CD4-positive, CD25-positive, alpha-beta regulatory T cell (primary cell): ENCODE measurements at regions not wholly inside any gene's neighbourhood (a gene's known extent, or its start where the extent isn't known, plus 50 kb on each side); places are given as distances from the start of the nearest gene placed in this dataset.

Experiments used
- ATAC-seq, 2 donors: fragments of 150-1000 bp; cut with Tn5 transposase; one replicate each; pipeline ENCODE4 v1.10.0; 2021; ENCODE audit warnings: low read depth in 2 of 2, moderate number of reproducible peaks in 2 of 2, moderate library complexity in 1 of 2
- DNase-seq, 3 donors: peaks; one replicate each; pipeline versions ENCODE4 v3.0.0 to v3.0.0-alpha.2; 2012 to 2022; ENCODE audit warnings: mixed read lengths in 1 of 3
- H3K27ac ChIP-seq: one replicate; pipeline ENCODE4 v1.7.0; 2013; ENCODE audit warnings: mild to moderate bottlenecking, low read length; ENCODE audit not compliant: insufficient read depth, poor library complexity, severe bottlenecking
- H3K27me3 ChIP-seq: one replicate; pipeline ENCODE4 v1.7.0; 2013; ENCODE audit warnings: low read length; ENCODE audit not compliant: control insufficient read depth, insufficient read depth
- H3K36me3 ChIP-seq: one replicate; pipeline ENCODE4 v1.7.0; 2013; ENCODE audit warnings: mild to moderate bottlenecking, low read length, moderate library complexity; ENCODE audit not compliant: control insufficient read depth, insufficient read depth
- H3K4me1 ChIP-seq: 2 replicates; pipeline ENCODE4 v1.7.0; 2013; ENCODE audit warnings: mild to moderate bottlenecking, low read length; ENCODE audit not compliant: insufficient read depth, control insufficient read depth, poor library complexity, severe bottlenecking
- H3K4me3 ChIP-seq: one replicate; pipeline ENCODE4 v1.7.0; 2013; ENCODE audit warnings: low read depth, mild to moderate bottlenecking, low read length, moderate library complexity
- H3K9me3 ChIP-seq, 2 experiments: 1 replicate in 1 of 2; 2 replicates in 1 of 2; pipeline ENCODE4 v1.7.0; 2013; ENCODE audit warnings: low read length in 2 of 2, mild to moderate bottlenecking in 1 of 2, moderate library complexity in 1 of 2; ENCODE audit not compliant: control insufficient read depth in 2 of 2
- H3K27ac Mint-ChIP-seq, 3 donors: one replicate each; pipeline ENCODE4 v1.8.0; 2020 to 2022; ENCODE audit warnings: mild to moderate bottlenecking in 3 of 3, mixed read lengths in 3 of 3, moderate library complexity in 2 of 3
- H3K27me3 Mint-ChIP-seq: one replicate; pipeline ENCODE4 v1.8.0; 2022; ENCODE audit warnings: mild to moderate bottlenecking, mixed read lengths
- H3K36me3 Mint-ChIP-seq: one replicate; pipeline ENCODE4 v1.8.0; 2020; ENCODE audit warnings: mixed read lengths
- H3K4me1 Mint-ChIP-seq, 4 donors: one replicate each; pipeline ENCODE4 v1.8.0; 2020 to 2022; ENCODE audit warnings: mixed read lengths in 4 of 4, mild to moderate bottlenecking in 1 of 4
- H3K4me3 Mint-ChIP-seq, 4 donors: one replicate each; pipeline ENCODE4 v1.8.0; 2020 to 2022; ENCODE audit warnings: mild to moderate bottlenecking in 4 of 4, mixed read lengths in 4 of 4, moderate library complexity in 3 of 4
- H3K9me3 Mint-ChIP-seq, 7 donors: one replicate each; pipeline ENCODE4 v1.8.0; 2020 to 2022; ENCODE audit warnings: mixed read lengths in 7 of 7, mild to moderate bottlenecking in 3 of 7, moderate library complexity in 2 of 7

- Histone ChIP-seq H3K4me3 (no peak overlapping the region), H3K27me3 (no peaks in the 10 kb centered on the region), H3K27ac (no peak overlapping the region), H3K9me3 (no peaks in the 10 kb centered on the region), H3K36me3 (no peaks in the 10 kb centered on the region), H3K4me1 (no peaks in the 10 kb centered on the region)
- H3K4me1 Mint-ChIP-seq, result no peaks in the 10 kb centered on the region
- peaks cover 5% of the 10 kb centered on the region for H3K27me3 Mint-ChIP-seq
- DNase-seq (no peak), ATAC-seq (no peak)
- no peak overlapping the region for H3K27ac Mint-ChIP-seq
- H3K4me3 Mint-ChIP-seq, result no peak overlapping the region
- H3K36me3 Mint-ChIP-seq, result no peaks in the 10 kb centered on the region
- H3K9me3 Mint-ChIP-seq, result peaks cover 0 to 4% (median 0%) of the 10 kb centered on the region in 7 donors
Observed at GRCh38 chr7:115087437-115087836, 165.5 kb downstream of the MDFIC start.

- no peaks in the 10 kb centered on the region for H3K36me3 ChIP-seq
- Mint-ChIP-seq H3K9me3 (peaks cover 0 to 4% (median 0%) of the 10 kb centered on the region in 7 donors), H3K4me3 (no peak overlapping the region), H3K27ac (no peak overlapping the region), H3K27me3 (peaks cover 5% of the 10 kb centered on the region), H3K36me3 (no peaks in the 10 kb centered on the region), H3K4me1 (no peaks in the 10 kb centered on the region)
- ATAC-seq (no peak), DNase-seq (no peak)
- H3K27ac ChIP-seq, result no peak overlapping the region
- no peaks in the 10 kb centered on the region for H3K4me1 ChIP-seq
- H3K4me3 ChIP-seq, result no peak overlapping the region
- no peaks in the 10 kb centered on the region for H3K9me3 ChIP-seq
- H3K27me3 ChIP-seq, result no peaks in the 10 kb centered on the region
Observed at GRCh38 chr7:115086146-115086841, 164.4 kb downstream of the MDFIC start.

- no peak overlapping the region for H3K27ac Mint-ChIP-seq
- H3K9me3 Mint-ChIP-seq, result peaks cover 0 to 4% (median 0%) of the 10 kb centered on the region in 7 donors
- H3K27ac ChIP-seq, result no peak overlapping the region
- H3K36me3 Mint-ChIP-seq, result no peaks in the 10 kb centered on the region
- no peak overlapping the region for H3K4me3 Mint-ChIP-seq
- no peaks in the 10 kb centered on the region for H3K4me1 ChIP-seq
- no peaks in the 10 kb centered on the region for H3K27me3 ChIP-seq
- no peaks in the 10 kb centered on the region for H3K4me1 Mint-ChIP-seq
- DNase-seq, result no peak
- ATAC-seq, result no peak
- H3K27me3 Mint-ChIP-seq, result peaks cover 5% of the 10 kb centered on the region
- no peaks in the 10 kb centered on the region for H3K9me3 ChIP-seq
- no peak overlapping the region for H3K4me3 ChIP-seq
- no peaks in the 10 kb centered on the region for H3K36me3 ChIP-seq
Observed at GRCh38 chr7:115085421-115085820, 163.5 kb downstream of the MDFIC start.

- Mint-ChIP-seq H3K9me3 (peaks cover 0 to 4% (median 0%) of the 10 kb centered on the region in 7 donors), H3K36me3 (no peaks in the 10 kb centered on the region), H3K4me1 (no peaks in the 10 kb centered on the region), H3K27ac (no peak overlapping the region), H3K4me3 (no peak overlapping the region), H3K27me3 (peaks cover 6% of the 10 kb centered on the region)
- Histone ChIP-seq H3K27me3 (no peaks in the 10 kb centered on the region), H3K9me3 (no peaks in the 10 kb centered on the region), H3K36me3 (no peaks in the 10 kb centered on the region), H3K27ac (no peak overlapping the region), H3K4me1 (no peaks in the 10 kb centered on the region), H3K4me3 (no peak overlapping the region)
- DNase-seq, result no peak
- no peak for ATAC-seq
Observed at GRCh38 chr7:115083935-115084334, 162.0 kb downstream of the MDFIC start.

- no peak overlapping the region for H3K27ac ChIP-seq
- H3K27me3 Mint-ChIP-seq, result peaks cover 11% of the 10 kb centered on the region
- no peaks in the 10 kb centered on the region for H3K36me3 ChIP-seq
- peaks cover 0 to 4% (median 0%) of the 10 kb centered on the region in 7 donors for H3K9me3 Mint-ChIP-seq
- no peaks in the 10 kb centered on the region for H3K4me1 ChIP-seq
- ATAC-seq (no peak), DNase-seq (no peak)
- H3K27me3 ChIP-seq, result no peaks in the 10 kb centered on the region
- H3K36me3 Mint-ChIP-seq, result no peaks in the 10 kb centered on the region
- H3K27ac Mint-ChIP-seq, result no peak overlapping the region
- H3K9me3 ChIP-seq, result no peaks in the 10 kb centered on the region
- H3K4me3 Mint-ChIP-seq, result no peak overlapping the region
- no peak overlapping the region for H3K4me3 ChIP-seq
- H3K4me1 Mint-ChIP-seq, result no peaks in the 10 kb centered on the region
Observed at GRCh38 chr7:115081772-115082171, 159.9 kb downstream of the MDFIC start.

GRCh38 chr7:115078851-115079250 lies 157.0 kb downstream of the MDFIC start:
- H3K4me3 Mint-ChIP-seq, result no peak overlapping the region

GRCh38 chr7:115078386-115078785 lies 156.5 kb downstream of the MDFIC start:
- H3K9me3 Mint-ChIP-seq, result no peaks in the 10 kb centered on the region
- peaks cover 11% of the 10 kb centered on the region for H3K27me3 Mint-ChIP-seq
- H3K36me3 Mint-ChIP-seq, result no peaks in the 10 kb centered on the region
- no peak overlapping the region for H3K27ac ChIP-seq
- H3K4me3 Mint-ChIP-seq, result no peak overlapping the region
- no peaks in the 10 kb centered on the region for H3K4me1 Mint-ChIP-seq
- no peaks in the 10 kb centered on the region for H3K27me3 ChIP-seq
- no peaks in the 10 kb centered on the region for H3K9me3 ChIP-seq
- no peaks in the 10 kb centered on the region for H3K4me1 ChIP-seq
- DNase-seq, result no peak
- no peaks in the 10 kb centered on the region for H3K36me3 ChIP-seq
- no peak overlapping the region for H3K27ac Mint-ChIP-seq
- H3K4me3 ChIP-seq, result no peak overlapping the region
- ATAC-seq, result no peak

More at GRCh38 chr7:115078851-115079250, 157.0 kb downstream of the MDFIC start:
- ATAC-seq (no peak), DNase-seq (no peak)
- no peaks in the 10 kb centered on the region for H3K4me1 Mint-ChIP-seq
- Histone ChIP-seq H3K9me3 (no peaks in the 10 kb centered on the region), H3K27ac (no peak overlapping the region), H3K4me1 (no peaks in the 10 kb centered on the region), H3K4me3 (no peak overlapping the region), H3K36me3 (no peaks in the 10 kb centered on the region), H3K27me3 (no peaks in the 10 kb centered on the region)
- H3K27ac Mint-ChIP-seq, result no peak overlapping the region
- no peaks in the 10 kb centered on the region for H3K36me3 Mint-ChIP-seq
- H3K27me3 Mint-ChIP-seq, result peaks cover 11% of the 10 kb centered on the region
- H3K9me3 Mint-ChIP-seq, result peaks cover 0 to 2% (median 0%) of the 10 kb centered on the region in 7 donors

- Histone ChIP-seq H3K27ac (no peak overlapping the region), H3K9me3 (no peaks in the 10 kb centered on the region), H3K27me3 (no peaks in the 10 kb centered on the region), H3K36me3 (no peaks in the 10 kb centered on the region), H3K4me3 (no peak overlapping the region), H3K4me1 (no peaks in the 10 kb centered on the region)
- H3K9me3 Mint-ChIP-seq, result no peaks in the 10 kb centered on the region
- H3K4me3 Mint-ChIP-seq, result no peak overlapping the region
- no peak for DNase-seq
- ATAC-seq, result no peak
- peaks cover 0 to 3% (median 0%) of the 10 kb centered on the region in 4 donors for H3K4me1 Mint-ChIP-seq
- no peaks in the 10 kb centered on the region for H3K36me3 Mint-ChIP-seq
- no peak overlapping the region for H3K27ac Mint-ChIP-seq
- peaks cover under 1% of the 10 kb centered on the region for H3K27me3 Mint-ChIP-seq
Observed at GRCh38 chr7:115070311-115070710, 148.4 kb downstream of the MDFIC start.
